ENCODE measurements at regions not wholly inside any gene's neighbourhood (a gene's known extent, or its start where the extent isn't known, plus 50 kb on each side); places are given as distances from the start of the nearest gene placed in this dataset.

- Mint-ChIP-seq H3K4me1 (no peaks in the 10 kb centered on the region), H3K9me3 (peaks cover 15% of the 10 kb centered on the region), H3K27ac (no peak overlapping the region), H3K4me3 (no peak overlapping the region), H3K36me3 (ENCODE audit: low read depth) (peaks cover 12% of the 10 kb centered on the region; the same call in 2 of the 3 replicates), H3K27me3 (ENCODE audit: insufficient read depth, low read depth, poor library complexity) (no peaks in the 10 kb centered on the region)
- H3K27ac ChIP-seq (ENCODE audit: low read depth): no peak overlapping the region
- no peaks in the 10 kb centered on the region for H3K79me2 ChIP-seq (replicated peaks; ENCODE audit: insufficient read depth)
- TF ChIP-seq POLR2AphosphoS5 (IDR thresholded peaks at IDR 0.05; ENCODE audit: low read depth) (no peak), ZNF114 (CRISPR knock-in tag; IDR thresholded peaks at IDR 0.05) (no peak), STAT1 (IDR thresholded peaks at IDR 0.05; ENCODE audit: unreplicated experiment) (no peak)
- no peak overlapping the region for H2AFZ ChIP-seq
- ATAC-seq (no peak), DNase-seq (ENCODE audit: low spot score) (no peak)
- H3F3A ChIP-seq (replicated peaks; ENCODE audit: low read depth): no peaks in the 10 kb centered on the region
- H3K36me3 ChIP-seq (ENCODE audit: insufficient read depth): no peaks in the 10 kb centered on the region
- H4K20me1 ChIP-seq (replicated peaks; ENCODE audit: insufficient read depth): no peaks in the 10 kb centered on the region
- peaks cover 7% of the 10 kb centered on the region; the same call in 1 of the 2 replicates for H3K27me3 ChIP-seq (ENCODE audit: insufficient read depth)
- H3K9me2 ChIP-seq (ENCODE audit: insufficient read depth): no peaks in the 10 kb centered on the region
- no peaks in the 10 kb centered on the region for H3K4me1 ChIP-seq (ENCODE audit: insufficient read depth)
- no peak overlapping the region for H3K4me2 ChIP-seq
- H3K4me3 ChIP-seq: no peak overlapping the region
These were observed 55.6 kb upstream of the SEMA3E start for GRCh38 chr7:83704564-83704963.

GRCh38 chr7:83702446-83702845 lies 53.5 kb upstream of the SEMA3E start:
- Histone ChIP-seq H3K9me2 (ENCODE audit: insufficient read depth) (no peaks in the 10 kb centered on the region), H3F3A (replicated peaks; ENCODE audit: low read depth) (no peaks in the 10 kb centered on the region), H2AFZ (no peak overlapping the region), H3K79me2 (replicated peaks; ENCODE audit: insufficient read depth) (no peaks in the 10 kb centered on the region), H4K20me1 (replicated peaks; ENCODE audit: insufficient read depth) (no peaks in the 10 kb centered on the region), H3K27me3 (ENCODE audit: insufficient read depth) (peaks cover 29% of the 10 kb centered on the region), H3K27ac (ENCODE audit: low read depth) (no peak overlapping the region), H3K4me1 (ENCODE audit: insufficient read depth) (0 out of 2 replicates have a peak, but pooled peaks cover 3% of the 10 kb centered on the region), H3K4me3 (no peak overlapping the region), H3K36me3 (ENCODE audit: insufficient read depth) (no peaks in the 10 kb centered on the region), H3K4me2 (no peak overlapping the region)
- H3K4me3 Mint-ChIP-seq: no peak overlapping the region
- H3K36me3 Mint-ChIP-seq (ENCODE audit: low read depth): no peaks in the 10 kb centered on the region
- H3K27ac Mint-ChIP-seq: no peak overlapping the region
- H3K9me3 Mint-ChIP-seq: no peaks in the 10 kb centered on the region
- peaks cover 6% of the 10 kb centered on the region for H3K4me1 Mint-ChIP-seq
- H3K27me3 Mint-ChIP-seq (ENCODE audit: insufficient read depth, low read depth, poor library complexity): peaks cover 10% of the 10 kb centered on the region
- DNase-seq (ENCODE audit: low spot score) (no peak), ATAC-seq (no peak)
- TF ChIP-seq STAT1 (IDR thresholded peaks at IDR 0.05; ENCODE audit: unreplicated experiment) (no peak), EZH2 (IDR thresholded peaks at IDR 0.05; ENCODE audit: low read depth, unreplicated experiment) (no peak), ZNF331 (CRISPR knock-in tag; IDR thresholded peaks at IDR 0.05; ENCODE audit: low read depth) (no peak), NANOG (IDR thresholded peaks at IDR 0.05; ENCODE audit: borderline replicate concordance) (no peak), ZNF114 (CRISPR knock-in tag; IDR thresholded peaks at IDR 0.05) (no peak), CTCF (conservative IDR thresholded peaks at IDR 0.05; ENCODE audit: low read depth in 2 of 2) (no peak), JUNB (IDR thresholded peaks at IDR 0.05; ENCODE audit: unreplicated experiment) (no peak), CREB1 (CRISPR knock-in tag; IDR thresholded peaks at IDR 0.05; ENCODE audit: low read depth) (no peak), EZH2phosphoT487 (IDR thresholded peaks at IDR 0.05; ENCODE audit: unreplicated experiment) (no peak), POLR2AphosphoS5 (IDR thresholded peaks at IDR 0.05; ENCODE audit: low read depth) (no peak)
- TF ChIP-seq, protein P1, sequence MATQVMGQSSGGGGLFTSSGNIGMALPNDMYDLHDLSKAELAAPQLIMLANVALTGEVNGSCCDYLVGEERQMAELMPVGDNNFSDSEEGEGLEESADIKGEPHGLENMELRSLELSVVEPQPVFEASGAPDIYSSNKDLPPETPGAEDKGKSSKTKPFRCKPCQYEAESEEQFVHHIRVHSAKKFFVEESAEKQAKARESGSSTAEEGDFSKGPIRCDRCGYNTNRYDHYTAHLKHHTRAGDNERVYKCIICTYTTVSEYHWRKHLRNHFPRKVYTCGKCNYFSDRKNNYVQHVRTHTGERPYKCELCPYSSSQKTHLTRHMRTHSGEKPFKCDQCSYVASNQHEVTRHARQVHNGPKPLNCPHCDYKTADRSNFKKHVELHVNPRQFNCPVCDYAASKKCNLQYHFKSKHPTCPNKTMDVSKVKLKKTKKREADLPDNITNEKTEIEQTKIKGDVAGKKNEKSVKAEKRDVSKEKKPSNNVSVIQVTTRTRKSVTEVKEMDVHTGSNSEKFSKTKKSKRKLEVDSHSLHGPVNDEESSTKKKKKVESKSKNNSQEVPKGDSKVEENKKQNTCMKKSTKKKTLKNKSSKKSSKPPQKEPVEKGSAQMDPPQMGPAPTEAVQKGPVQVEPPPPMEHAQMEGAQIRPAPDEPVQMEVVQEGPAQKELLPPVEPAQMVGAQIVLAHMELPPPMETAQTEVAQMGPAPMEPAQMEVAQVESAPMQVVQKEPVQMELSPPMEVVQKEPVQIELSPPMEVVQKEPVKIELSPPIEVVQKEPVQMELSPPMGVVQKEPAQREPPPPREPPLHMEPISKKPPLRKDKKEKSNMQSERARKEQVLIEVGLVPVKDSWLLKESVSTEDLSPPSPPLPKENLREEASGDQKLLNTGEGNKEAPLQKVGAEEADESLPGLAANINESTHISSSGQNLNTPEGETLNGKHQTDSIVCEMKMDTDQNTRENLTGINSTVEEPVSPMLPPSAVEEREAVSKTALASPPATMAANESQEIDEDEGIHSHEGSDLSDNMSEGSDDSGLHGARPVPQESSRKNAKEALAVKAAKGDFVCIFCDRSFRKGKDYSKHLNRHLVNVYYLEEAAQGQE (IDR thresholded peaks at IDR 0.05; ENCODE audit: unreplicated experiment): no peak
- TF ChIP-seq, protein P2, sequence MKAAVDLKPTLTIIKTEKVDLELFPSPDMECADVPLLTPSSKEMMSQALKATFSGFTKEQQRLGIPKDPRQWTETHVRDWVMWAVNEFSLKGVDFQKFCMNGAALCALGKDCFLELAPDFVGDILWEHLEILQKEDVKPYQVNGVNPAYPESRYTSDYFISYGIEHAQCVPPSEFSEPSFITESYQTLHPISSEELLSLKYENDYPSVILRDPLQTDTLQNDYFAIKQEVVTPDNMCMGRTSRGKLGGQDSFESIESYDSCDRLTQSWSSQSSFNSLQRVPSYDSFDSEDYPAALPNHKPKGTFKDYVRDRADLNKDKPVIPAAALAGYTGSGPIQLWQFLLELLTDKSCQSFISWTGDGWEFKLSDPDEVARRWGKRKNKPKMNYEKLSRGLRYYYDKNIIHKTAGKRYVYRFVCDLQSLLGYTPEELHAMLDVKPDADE (IDR thresholded peaks at IDR 0.05): no peak

All from GM23338 (cell line).